ENCODE measurements at regions not wholly inside any gene's neighbourhood (a gene's known extent, or its start where the extent isn't known, plus 50 kb on each side); places are given as distances from the start of the nearest gene placed in this dataset.

GRCh38 chr16:60137891-60138290 is 1403.8 kb upstream of the GOT2 start:
- no peak for TF ChIP-seq CTCF (IDR thresholded peaks at IDR 0.05)
- TF ChIP-seq POLR2A (IDR thresholded peaks at IDR 0.05), result no peak

Measured in uterus (tissue), 2 donors.